ENCODE measurements at regions not wholly inside any gene's neighbourhood (a gene's known extent, or its start where the extent isn't known, plus 50 kb on each side); places are given as distances from the start of the nearest gene placed in this dataset.

DNA sequence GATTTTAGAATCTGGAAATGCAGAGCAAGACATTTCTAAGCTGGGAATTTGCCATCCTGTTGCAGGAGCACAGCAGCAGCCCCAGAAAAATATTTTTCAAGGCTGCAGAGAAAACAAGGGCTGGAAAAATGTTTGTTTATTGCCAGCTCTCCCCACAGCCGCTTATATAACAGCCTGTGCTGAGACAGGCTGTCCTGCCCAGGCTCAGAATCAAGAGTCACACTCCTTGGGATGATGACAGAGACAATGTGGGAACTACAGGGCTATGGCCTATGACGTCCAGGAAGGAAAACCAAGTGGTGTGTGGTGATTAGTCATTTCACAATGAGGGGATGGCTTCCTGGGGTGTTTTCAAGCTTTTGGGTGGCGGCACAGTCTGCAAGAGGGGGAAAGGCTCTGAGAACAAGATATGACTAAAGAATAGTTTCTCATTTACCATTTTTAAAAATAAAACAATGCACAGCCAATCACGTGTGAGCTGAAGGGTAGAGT lies 136.3 kb upstream of the SERP2 start:
- Histone ChIP-seq H2BK12ac (ENCODE audit: low read depth, low read length) (no peak overlapping the region), H3K18ac (ENCODE audit: extremely low read depth, low read length) (no peak overlapping the region), H3K9me3 (ENCODE audit: insufficient read depth in 2 of 2, low read depth in 1 of 2, low read length in 1 of 2) (no peaks in the 10 kb centered on the region), H2BK5ac (ENCODE audit: low read depth, low read length) (no peak overlapping the region), H3K14ac (ENCODE audit: insufficient read length) (no peak overlapping the region), H3K79me2 (ENCODE audit: control insufficient read depth in 1 of 2, insufficient read depth in 2 of 2, low read length in 2 of 2) (no peaks in the 10 kb centered on the region), H3K4me3 (ENCODE audit: extremely low read depth in 1 of 4, insufficient read depth in 2 of 4, low read depth in 3 of 4, low read length in 4 of 4) (no peak overlapping the region), H3K79me1 (ENCODE audit: low read depth, low read length) (no peaks in the 10 kb centered on the region), H2BK20ac (ENCODE audit: low read length) (no peak overlapping the region), H3K56ac (replicated peaks; ENCODE audit: insufficient read length, low read depth, low read length) (no peak overlapping the region), H3K4me2 (ENCODE audit: insufficient read depth in 1 of 2, low read depth in 2 of 2, low read length in 2 of 2) (no peak overlapping the region), H3K27ac (ENCODE audit: low read depth, low read length) (no peak overlapping the region), H4K91ac (replicated peaks; ENCODE audit: insufficient read length, low read length) (no peak overlapping the region), H4K20me1 (replicated peaks in 1 of 2; ENCODE audit: control insufficient read depth in 1 of 2, insufficient read depth in 2 of 2, low read length in 2 of 2) (no peaks in the 10 kb centered on the region), H3K4me1 (replicated peaks in 1 of 4; ENCODE audit: control insufficient read depth in 3 of 4, insufficient read depth in 4 of 4, low read length in 3 of 4) (peaks cover 0 to 2% (median 0%) of the 10 kb centered on the region in 4 experiments; a peak in 2 of 7 replicates), H2AFZ (ENCODE audit: low read length) (no peak overlapping the region), H3K23me2 (ENCODE audit: low read depth, low read length) (no peaks in the 10 kb centered on the region), H2AK5ac (ENCODE audit: low read depth, low read length) (no peak overlapping the region), H4K8ac (ENCODE audit: extremely low read depth, insufficient read depth, low read length) (no peak overlapping the region), H2BK15ac (ENCODE audit: low read length) (no peak overlapping the region), H4K5ac (ENCODE audit: insufficient read length, low read depth, low read length) (no peak overlapping the region), H3K36me3 (ENCODE audit: control insufficient read depth in 2 of 4, insufficient read depth in 4 of 4, low read length in 3 of 4) (no peaks in the 10 kb centered on the region), H3K4ac (replicated peaks; ENCODE audit: insufficient read length, low read depth, low read length) (no peak overlapping the region), H3K9ac (replicated peaks in 1 of 4; ENCODE audit: extremely low read depth in 1 of 4, low read depth in 3 of 4, low read length in 3 of 4) (no peak overlapping the region), H3K23ac (ENCODE audit: insufficient read length) (no peak overlapping the region), H3K27me3 (replicated peaks in 1 of 4; ENCODE audit: control insufficient read depth in 3 of 4, extremely low read depth in 1 of 4, insufficient read depth in 3 of 4, low read length in 3 of 4) (no peaks in the 10 kb centered on the region), H2BK120ac (replicated peaks; ENCODE audit: low read depth, low read length) (no peak overlapping the region)
- 80% methylated on average over 4 of the region's 4 CpGs; no CpG with 5 or more reads in 1 of the 2 experiments for WGBS, 2 experiments (ENCODE audit: extremely low coverage in 1 of 2, insufficient coverage in 1 of 2, insufficient read length in 1 of 2, insufficient replicate concordance in 2 of 2, low coverage in 1 of 2, low lambda C conversion rate in 2 of 2, missing lambda C conversion rate in 1 of 2)
- no peak for DNase-seq (ENCODE audit: low read depth in 1 of 2, low spot score in 2 of 2)
- FAIRE-seq: no peak
- POLR2A ChIA-PET (ENCODE audit: partially characterized antibody): interaction anchor here (0.8 kb wide), 1 partner anchor 27 kb away, joined by 3 read pairs; no protein-coding TSS in a partner anchor
- CTCF ChIA-PET (ENCODE audit: partially characterized antibody): interaction anchor here (1.0 to 1.2 kb wide), 2 partner anchors 11 to 329 kb away, joined by 3 to 4 read pairs; no protein-coding TSS in a partner anchor
- TF ChIP-seq RFX5 (IDR thresholded peaks at IDR 0.05; ENCODE audit: borderline replicate concordance, low read depth, low read length): no peak
- no peak for TF ChIP-seq POLR2A (IDR thresholded peaks at IDR 0.05; ENCODE audit: control extremely low read depth in 1 of 2, low read depth in 2 of 2, low read length in 2 of 2)
- no peak for TF ChIP-seq KDM4A (IDR thresholded peaks at IDR 0.05; ENCODE audit: low read depth, low read length, severe bottlenecking)
- TF ChIP-seq SIX5 (IDR thresholded peaks at IDR 0.05; ENCODE audit: low read depth, low read length): no peak
- TF ChIP-seq SP2 (IDR thresholded peaks at IDR 0.05; ENCODE audit: low read length): no peak
- TF ChIP-seq PHF8 (conservative IDR thresholded peaks at IDR 0.05; ENCODE audit: low read depth, low read length): no peak
- TF ChIP-seq, protein P1, sequence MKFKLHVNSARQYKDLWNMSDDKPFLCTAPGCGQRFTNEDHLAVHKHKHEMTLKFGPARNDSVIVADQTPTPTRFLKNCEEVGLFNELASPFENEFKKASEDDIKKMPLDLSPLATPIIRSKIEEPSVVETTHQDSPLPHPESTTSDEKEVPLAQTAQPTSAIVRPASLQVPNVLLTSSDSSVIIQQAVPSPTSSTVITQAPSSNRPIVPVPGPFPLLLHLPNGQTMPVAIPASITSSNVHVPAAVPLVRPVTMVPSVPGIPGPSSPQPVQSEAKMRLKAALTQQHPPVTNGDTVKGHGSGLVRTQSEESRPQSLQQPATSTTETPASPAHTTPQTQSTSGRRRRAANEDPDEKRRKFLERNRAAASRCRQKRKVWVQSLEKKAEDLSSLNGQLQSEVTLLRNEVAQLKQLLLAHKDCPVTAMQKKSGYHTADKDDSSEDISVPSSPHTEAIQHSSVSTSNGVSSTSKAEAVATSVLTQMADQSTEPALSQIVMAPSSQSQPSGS (IDR thresholded peaks at IDR 0.05; ENCODE audit: low read length): no peak
- no peak for TF ChIP-seq RAD21 (IDR thresholded peaks at IDR 0.05 in 1 of 2, conservative IDR thresholded peaks at IDR 0.05 in 1 of 2; ENCODE audit: low read depth in 2 of 2, low read length in 2 of 2)
- no peak for TF ChIP-seq TEAD4 (IDR thresholded peaks at IDR 0.05; ENCODE audit: low read depth, low read length)
- TF ChIP-seq CEBPB (IDR thresholded peaks at IDR 0.05; ENCODE audit: low read depth, low read length): no peak
- no peak for TF ChIP-seq CHD2 (IDR thresholded peaks at IDR 0.05; ENCODE audit: low read length)
